ENCODE measurements at regions not wholly inside any gene's neighbourhood (a gene's known extent, or its start where the extent isn't known, plus 50 kb on each side); places are given as distances from the start of the nearest gene placed in this dataset.

GRCh38 chr1:63134501-63135173 is 187.7 kb upstream of the FOXD3 start:
- TF ChIP-seq EZH2 (IDR thresholded peaks at IDR 0.05) (no peak), POLR2AphosphoS5 (IDR thresholded peaks at IDR 0.05; ENCODE audit: borderline replicate concordance, low read depth, low read length) (no peak)

Measured in SK-N-MC (cell line).